HG02840 (cell line): ENCODE measurements at regions not wholly inside any gene's neighbourhood (a gene's known extent, or its start where the extent isn't known, plus 50 kb on each side); places are given as distances from the start of the nearest gene placed in this dataset.

ENCODE experiments used
- ATAC-seq: cut with Tn5 transposase; IDR thresholded peaks from one replicate; pipeline ENCODE4 v1.9.1; 2021; ENCODE audit warnings: mild to moderate bottlenecking, moderate library complexity, moderate number of reproducible peaks; ENCODE audit not compliant: unreplicated experiment, low FRiP score

- ATAC-seq, result no peak
Measured at GRCh38 chr11:113584371-113584770, 109.2 kb upstream of the DRD2 start.

- ATAC-seq, result no peak
Measured at GRCh38 chr11:113581713-113582112, 106.5 kb upstream of the DRD2 start.

DNA sequence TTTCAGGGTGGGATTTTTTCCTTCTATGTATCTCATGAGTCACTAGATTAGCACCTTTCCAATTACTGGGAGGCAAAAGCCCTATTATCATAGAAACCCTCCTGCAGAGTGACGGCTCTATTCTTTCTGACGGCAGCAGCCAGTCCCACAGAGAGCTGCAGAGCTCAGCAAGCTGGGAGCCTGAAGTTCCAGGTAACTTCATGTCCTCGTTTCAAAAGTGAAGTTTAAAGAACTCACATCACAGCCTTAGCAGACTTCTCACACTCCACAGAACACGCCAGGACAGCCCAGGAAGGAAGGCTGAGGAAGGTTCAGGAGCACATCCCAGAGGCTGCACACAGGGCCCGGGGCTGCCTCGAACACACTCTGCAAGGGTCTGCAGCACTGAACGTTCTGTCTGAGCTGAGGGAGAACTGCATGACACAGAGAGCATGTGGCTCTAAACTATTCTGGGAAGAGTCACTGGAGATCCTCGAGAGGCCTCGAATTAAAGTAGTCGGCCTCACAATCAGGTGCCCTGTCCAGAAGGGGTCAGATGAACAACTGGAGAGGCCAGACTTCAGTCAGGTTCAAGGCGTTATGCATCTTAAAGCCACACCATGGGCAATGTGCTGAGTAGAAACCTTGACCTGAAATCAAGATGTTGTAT, 104.2 kb upstream of the DRD2 start:
- no peak for ATAC-seq

GRCh38 chr11:113578715-113579250, 103.6 kb upstream of the DRD2 start:
- ATAC-seq, result no peak

DNA sequence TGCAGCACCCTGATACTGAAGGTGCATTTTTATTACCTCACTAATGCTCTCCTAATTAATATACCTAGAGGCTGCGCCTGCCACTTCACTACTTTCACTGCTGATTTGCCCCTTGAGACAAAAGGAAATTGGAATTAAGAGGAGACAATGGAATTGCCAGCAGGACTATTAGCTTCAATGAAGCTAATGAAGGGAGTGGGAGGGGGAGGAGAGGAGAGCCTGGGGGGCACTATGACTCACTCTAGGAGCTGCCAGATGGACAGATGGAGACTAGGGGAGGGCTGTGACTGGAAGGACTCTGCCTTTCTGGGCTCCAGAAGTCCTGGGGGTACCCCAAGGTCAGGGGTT, 102.8 kb upstream of the DRD2 start:
- no peak for ATAC-seq

DNA sequence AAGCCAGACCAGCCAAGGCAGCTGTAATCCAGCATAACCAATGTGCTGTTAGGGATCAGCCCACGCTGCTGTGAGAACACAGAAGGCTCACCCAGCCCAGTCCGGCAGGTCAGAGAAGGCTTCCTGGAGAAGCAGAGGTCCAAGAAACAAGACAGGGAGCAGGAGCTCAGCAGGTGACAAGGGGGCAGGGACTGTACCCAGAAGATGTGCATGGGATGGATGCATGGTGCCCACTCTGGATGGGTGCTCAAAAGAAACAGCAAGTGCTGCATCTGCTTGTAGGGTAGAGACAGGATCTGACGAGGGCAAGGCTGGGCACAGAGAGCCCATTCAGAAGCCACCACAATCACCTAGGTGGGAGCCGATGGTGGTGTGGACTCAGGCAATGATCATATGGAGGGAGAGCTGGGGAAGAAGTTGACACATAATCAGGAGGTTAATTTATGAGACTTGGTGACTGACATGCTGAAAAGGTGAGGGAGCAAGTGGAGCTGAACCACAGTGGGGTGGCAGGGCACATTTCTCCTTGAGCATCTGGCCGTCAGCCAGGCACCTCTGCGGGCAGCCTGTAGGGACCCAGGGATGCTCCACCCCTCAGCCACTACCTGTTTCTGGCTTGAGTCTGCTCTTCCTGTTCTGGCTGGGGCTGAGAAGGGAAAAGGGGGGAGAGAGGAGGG, 102.3 kb upstream of the DRD2 start:
- no peak for ATAC-seq

- no peak for ATAC-seq
Measured at GRCh38 chr11:113574586-113574985, 99.4 kb upstream of the DRD2 start.

GRCh38 chr11:113574171-113574570, 99.0 kb upstream of the DRD2 start:
- ATAC-seq, result no peak

- ATAC-seq, result no peak
Measured at GRCh38 chr11:113572136-113572735, 97.0 kb upstream of the DRD2 start.

- ATAC-seq, result no peak
Measured at GRCh38 chr11:113571531-113571930, 96.3 kb upstream of the DRD2 start.

GRCh38 chr11:113570906-113571305, 95.7 kb upstream of the DRD2 start:
- ATAC-seq, result no peak

DNA sequence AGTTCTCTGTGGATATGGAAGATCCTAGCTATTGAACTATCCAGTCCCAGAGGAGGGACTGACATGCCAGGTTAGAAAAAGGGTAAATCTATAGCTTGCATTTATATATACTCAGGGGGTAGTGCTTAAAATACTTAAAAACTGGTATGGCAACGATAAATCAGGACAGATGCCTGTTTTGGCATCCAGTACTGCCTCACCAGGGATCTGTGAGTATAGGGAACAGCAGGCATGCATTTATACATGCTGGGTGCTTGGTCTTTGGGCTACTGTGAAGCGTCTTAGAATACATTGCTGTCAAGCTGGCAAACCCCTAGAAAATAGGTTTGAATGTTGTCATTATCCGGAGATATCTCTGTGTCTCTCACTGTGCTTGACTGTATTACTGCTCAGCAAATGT, 94.2 kb upstream of the DRD2 start:
- ATAC-seq, result no peak

GRCh38 chr11:113568566-113568965, 93.4 kb upstream of the DRD2 start:
- no peak for ATAC-seq

- ATAC-seq, result no peak
Measured at GRCh38 chr11:113567867-113568544, 92.8 kb upstream of the DRD2 start.

DNA sequence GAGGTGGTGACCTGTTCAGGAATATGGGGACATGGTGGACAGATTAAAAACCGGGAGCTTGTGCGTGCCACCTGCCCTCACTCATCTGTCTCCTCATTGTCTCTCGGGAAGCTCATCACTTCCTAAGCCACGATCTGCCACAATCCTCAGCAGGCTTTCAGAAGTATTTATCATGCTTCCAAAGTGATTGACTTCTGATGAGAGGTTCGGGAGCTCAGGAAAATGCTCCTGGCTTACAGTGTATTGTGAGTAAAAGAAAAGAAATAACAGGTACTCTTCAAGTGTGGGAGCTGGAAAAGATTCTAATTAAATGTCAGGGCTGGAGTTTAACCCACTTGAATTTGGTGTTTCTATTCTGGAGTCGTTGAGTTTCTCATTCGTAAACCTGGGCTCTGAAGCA, 91.9 kb upstream of the DRD2 start:
- ATAC-seq, result no peak

DNA sequence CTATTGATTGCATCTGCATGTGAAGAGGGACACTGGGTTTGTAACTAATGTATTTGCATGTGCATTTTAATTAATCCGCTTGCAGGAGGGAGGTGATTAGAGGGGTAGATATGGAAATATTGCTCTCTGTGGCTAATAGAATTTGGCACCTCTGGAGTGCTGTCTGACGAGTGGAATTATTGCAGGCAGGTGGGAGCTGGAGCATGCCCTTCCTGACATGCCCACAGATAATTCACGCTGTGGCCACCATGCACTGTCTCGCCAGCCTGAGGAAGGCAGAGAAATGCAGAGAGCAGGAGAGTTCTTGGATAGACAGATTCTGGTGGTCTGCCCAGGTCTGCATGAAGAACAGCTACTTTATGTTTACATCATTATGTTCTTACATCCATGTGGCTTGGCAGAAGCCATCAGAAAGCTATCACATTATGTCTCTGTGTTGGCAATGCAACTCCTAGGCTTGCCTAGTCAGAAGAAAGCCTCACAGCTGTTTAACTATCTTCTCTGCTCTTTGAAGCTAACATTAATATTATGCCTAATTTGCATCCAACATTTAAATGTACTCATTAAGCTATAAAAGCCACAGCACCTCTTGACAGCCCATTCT, 89.4 kb upstream of the DRD2 start:
- no peak for ATAC-seq

DNA sequence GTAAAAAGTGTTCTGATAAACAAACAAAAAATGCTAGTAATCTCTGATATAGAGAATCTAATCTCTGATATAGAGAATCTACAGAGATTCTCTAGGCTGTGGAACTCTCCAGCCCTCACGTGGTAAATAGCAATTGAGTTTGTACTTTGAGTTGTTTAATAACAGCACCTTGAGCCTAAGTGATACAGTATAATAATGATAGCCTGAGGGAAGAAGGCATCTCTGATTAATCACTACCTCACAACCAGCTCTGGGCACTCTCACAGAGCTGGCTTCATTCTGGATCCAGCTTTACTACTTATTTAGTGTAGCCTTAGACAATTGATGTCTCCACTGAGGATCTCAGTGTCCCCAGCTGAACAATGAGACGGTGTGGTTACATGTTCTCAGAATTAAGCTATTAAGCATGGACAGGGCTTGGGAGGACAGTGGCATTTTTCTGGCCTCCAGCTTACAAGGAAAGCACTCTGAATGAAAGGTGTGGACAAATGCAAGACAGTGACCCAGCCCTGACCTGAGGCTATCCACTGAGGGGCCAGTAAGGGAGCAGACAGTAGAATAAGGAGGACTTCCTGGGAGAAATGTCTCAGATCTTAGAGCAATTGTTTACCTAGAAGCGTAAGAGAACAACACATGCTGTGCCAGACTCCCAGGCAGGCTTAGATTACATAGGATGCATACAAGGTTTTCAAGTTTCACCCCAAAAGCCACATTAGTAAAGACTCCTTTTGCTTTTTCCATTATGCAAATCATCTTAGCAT, 88.7 kb upstream of the DRD2 start:
- no peak for ATAC-seq

- ATAC-seq, result no peak
Measured at GRCh38 chr11:113562981-113563461, 87.8 kb upstream of the DRD2 start.

- ATAC-seq, result no peak
Measured at GRCh38 chr11:113562576-113562975, 87.4 kb upstream of the DRD2 start.

DNA sequence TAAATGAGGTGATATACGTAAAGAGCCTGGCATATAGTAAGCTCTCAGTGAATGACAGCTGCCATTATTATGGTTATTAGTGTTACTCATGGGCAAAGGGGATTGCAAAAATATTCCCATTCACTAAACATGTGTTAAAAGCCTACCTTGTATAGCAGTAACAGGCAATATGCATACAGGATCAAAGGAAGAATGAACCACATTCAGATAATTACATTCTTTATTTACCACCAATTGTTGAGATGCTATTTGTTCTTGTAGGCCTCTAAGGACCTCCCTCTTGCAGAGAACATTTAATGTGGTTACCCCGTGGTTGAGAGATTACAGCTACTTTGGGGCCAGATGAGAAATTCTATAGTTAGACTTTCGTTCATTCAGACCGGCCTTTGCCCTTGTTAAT, 82.7 kb upstream of the DRD2 start:
- no peak for ATAC-seq
